ENCODE measurements at regions not wholly inside any gene's neighbourhood (a gene's known extent, or its start where the extent isn't known, plus 50 kb on each side); places are given as distances from the start of the nearest gene placed in this dataset. TPM values are rescaled to one million over a fixed set of nuclear protein-coding genes. Genes with fewer than 3 reads are reported as not detected.

GRCh38 chr11:103850419-103851165 lies 185.8 kb upstream of the DDI1 start:
- Histone ChIP-seq H3K9me2 (ENCODE audit: insufficient read depth) (no peaks in the 10 kb centered on the region; the same call in 1 of the 2 replicates), H4K20me1 (ENCODE audit: insufficient read depth) (no peaks in the 10 kb centered on the region), H2AFZ (no peak overlapping the region), H3K4me1 (replicated peaks; ENCODE audit: insufficient read depth) (no peaks in the 10 kb centered on the region), H3K9me3 (ENCODE audit: insufficient read depth, low read depth) (no peaks in the 10 kb centered on the region; the same call in 1 of the 2 replicates), H3K27me3 (ENCODE audit: insufficient read depth, low read depth) (no peaks in the 10 kb centered on the region), H3K27ac (no peak overlapping the region), H3K4me3 (no peak overlapping the region), H3K36me3 (ENCODE audit: low read depth) (no peaks in the 10 kb centered on the region), H3F3A (ENCODE audit: insufficient read depth, low read depth) (no peaks in the 10 kb centered on the region), H3K79me2 (ENCODE audit: low read depth) (no peaks in the 10 kb centered on the region), H3K4me2 (no peak overlapping the region)
- intact Hi-C loops (cut with micrococcal nuclease; ENCODE audit: unreplicated experiment): no loop called here
- BruUV-seq (replicated peaks): no TSS peak
- POLR2A ChIA-PET (ENCODE audit: unreplicated experiment): no interaction called here
- CTCF ChIA-PET: no interaction called here
- no peak for DNase-seq
- TF ChIP-seq, protein P1, sequence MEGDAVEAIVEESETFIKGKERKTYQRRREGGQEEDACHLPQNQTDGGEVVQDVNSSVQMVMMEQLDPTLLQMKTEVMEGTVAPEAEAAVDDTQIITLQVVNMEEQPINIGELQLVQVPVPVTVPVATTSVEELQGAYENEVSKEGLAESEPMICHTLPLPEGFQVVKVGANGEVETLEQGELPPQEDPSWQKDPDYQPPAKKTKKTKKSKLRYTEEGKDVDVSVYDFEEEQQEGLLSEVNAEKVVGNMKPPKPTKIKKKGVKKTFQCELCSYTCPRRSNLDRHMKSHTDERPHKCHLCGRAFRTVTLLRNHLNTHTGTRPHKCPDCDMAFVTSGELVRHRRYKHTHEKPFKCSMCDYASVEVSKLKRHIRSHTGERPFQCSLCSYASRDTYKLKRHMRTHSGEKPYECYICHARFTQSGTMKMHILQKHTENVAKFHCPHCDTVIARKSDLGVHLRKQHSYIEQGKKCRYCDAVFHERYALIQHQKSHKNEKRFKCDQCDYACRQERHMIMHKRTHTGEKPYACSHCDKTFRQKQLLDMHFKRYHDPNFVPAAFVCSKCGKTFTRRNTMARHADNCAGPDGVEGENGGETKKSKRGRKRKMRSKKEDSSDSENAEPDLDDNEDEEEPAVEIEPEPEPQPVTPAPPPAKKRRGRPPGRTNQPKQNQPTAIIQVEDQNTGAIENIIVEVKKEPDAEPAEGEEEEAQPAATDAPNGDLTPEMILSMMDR (conservative IDR thresholded peaks at IDR 0.05): no peak
- TF ChIP-seq EZH2 (IDR thresholded peaks at IDR 0.05; ENCODE audit: low read depth): no peak

DNA sequence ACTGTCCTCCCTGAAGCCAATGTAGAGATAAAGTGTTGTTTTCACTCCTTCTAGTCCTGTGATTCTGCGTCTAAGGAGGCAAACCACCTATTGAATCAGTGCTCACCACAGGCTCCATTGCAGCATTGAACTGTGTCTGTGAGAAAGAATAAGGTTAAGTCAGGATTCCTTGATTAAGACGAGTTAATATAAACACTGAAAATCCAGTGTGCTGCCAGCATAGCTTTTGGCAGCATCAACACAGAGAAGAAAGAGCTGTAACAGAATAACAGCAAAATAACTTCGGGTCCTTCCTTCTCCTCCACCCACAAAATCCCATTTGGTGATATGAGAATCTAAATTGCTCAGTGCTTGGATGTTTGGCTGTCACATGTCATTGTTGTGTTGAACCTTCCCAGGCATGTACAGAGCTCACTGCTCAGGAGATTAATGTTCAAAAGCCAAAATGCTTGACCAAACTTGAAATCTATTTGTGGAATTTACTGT lies 185.2 kb upstream of the DDI1 start:
- no peak for DNase-seq
- no peak overlapping the region for H3K4me3 ChIP-seq
- no peak overlapping the region for H3K27ac ChIP-seq
- ChIA-PET CTCF (no interaction called here), POLR2A (ENCODE audit: unreplicated experiment) (no interaction called here)
- H3K9me2 ChIP-seq (ENCODE audit: insufficient read depth): no peaks in the 10 kb centered on the region; the same call in 1 of the 2 replicates
- no peaks in the 10 kb centered on the region for H3K36me3 ChIP-seq (ENCODE audit: low read depth)
- H3K79me2 ChIP-seq (ENCODE audit: low read depth): no peaks in the 10 kb centered on the region
- H3K27me3 ChIP-seq (ENCODE audit: insufficient read depth, low read depth): no peaks in the 10 kb centered on the region
- no peaks in the 10 kb centered on the region; the same call in 1 of the 2 replicates for H3K9me3 ChIP-seq (ENCODE audit: insufficient read depth, low read depth)
- TF ChIP-seq, protein P1 (conservative IDR thresholded peaks at IDR 0.05): no peak
- no peak for TF ChIP-seq EZH2 (IDR thresholded peaks at IDR 0.05; ENCODE audit: low read depth)
- no peak overlapping the region for H3K4me2 ChIP-seq
- no peaks in the 10 kb centered on the region for H3F3A ChIP-seq (ENCODE audit: insufficient read depth, low read depth)
- intact Hi-C loops (cut with micrococcal nuclease; ENCODE audit: unreplicated experiment): no loop called here
- H3K4me1 ChIP-seq (replicated peaks; ENCODE audit: insufficient read depth): no peaks in the 10 kb centered on the region
- no peak overlapping the region for H2AFZ ChIP-seq
- BruUV-seq (replicated peaks): no TSS peak
- no peaks in the 10 kb centered on the region for H4K20me1 ChIP-seq (ENCODE audit: insufficient read depth)

Small RNA genes lying in the stretch of these regions (microRNA-seq; reads per million reads assigned to microRNA genes)
- not detected for gene MIR4693 (ENCODE audit: borderline number of aligned reads, borderline replicate concordance)

All from PC-9 (cell line).